ENCODE measurements at regions not wholly inside any gene's neighbourhood (a gene's known extent, or its start where the extent isn't known, plus 50 kb on each side); places are given as distances from the start of the nearest gene placed in this dataset.

DNA sequence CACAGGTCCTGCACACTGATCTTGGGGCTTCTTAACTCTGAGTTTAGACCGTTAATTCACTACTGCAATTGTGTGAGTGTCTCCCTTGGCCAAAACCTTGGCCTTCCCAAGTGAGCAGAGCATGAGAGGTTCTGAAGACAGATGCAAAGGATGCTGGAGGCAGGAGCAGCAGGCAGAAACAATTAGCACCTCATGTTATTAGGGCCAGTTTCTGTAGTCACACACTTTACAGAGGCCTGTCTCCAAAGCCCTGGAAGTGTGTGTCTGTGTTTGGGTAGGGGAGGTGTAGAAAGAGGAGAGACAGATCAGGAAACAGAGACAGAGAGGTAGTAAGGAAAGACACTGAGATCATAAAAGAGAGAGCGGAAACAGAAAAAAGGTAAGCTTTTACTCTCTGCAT is 533.8 kb downstream of the TMEM182 start:
- TF ChIP-seq CTCF (optimal IDR thresholded peaks at IDR 0.05 in 1 of 3, IDR thresholded peaks at IDR 0.05 in 1 of 3, conservative IDR thresholded peaks at IDR 0.05 in 1 of 3; ENCODE audit: extremely low read depth in 1 of 3, insufficient read depth in 2 of 3, low read length in 3 of 3) (no peak), EZH2 (IDR thresholded peaks at IDR 0.05; ENCODE audit: low read length) (no peak)
